Liver (tissue), 8 donors: ENCODE measurements at regions not wholly inside any gene's neighbourhood (a gene's known extent, or its start where the extent isn't known, plus 50 kb on each side); places are given as distances from the start of the nearest gene placed in this dataset.

ENCODE experiments used
- DNase-seq: peaks from one replicate; pipeline ENCODE4 v3.0.0-alpha.2; 2017; ENCODE audit warnings: low spot score
- H3K27ac ChIP-seq, 2 donors: one replicate each; pipeline ENCODE4 v1.7.0; 2013; ENCODE audit warnings: inconsistent platforms in 2 of 2, low read length in 2 of 2, control low read depth in 1 of 2, low read depth in 1 of 2, mild to moderate bottlenecking in 1 of 2
- H3K27me3 ChIP-seq, 4 donors: one replicate each; pipeline versions ENCODE4 v1.6.1 to v1.7.0; 2013; ENCODE audit warnings: low read length in 3 of 4, inconsistent platforms in 1 of 4, mild to moderate bottlenecking in 1 of 4, moderate library complexity in 1 of 4; ENCODE audit not compliant: control insufficient read depth in 4 of 4, insufficient read depth in 4 of 4
- H3K36me3 ChIP-seq, 4 donors: one replicate each; pipeline versions ENCODE4 v1.6.1 to v1.7.0; 2013; ENCODE audit warnings: low read length in 3 of 4, mild to moderate bottlenecking in 3 of 4, low read depth in 1 of 4, moderate library complexity in 1 of 4; ENCODE audit not compliant: control insufficient read depth in 4 of 4, insufficient read depth in 3 of 4
- H3K4me1 ChIP-seq, 4 donors: one replicate each; pipeline versions ENCODE4 v1.6.1 to v1.7.0; 2013; ENCODE audit warnings: low read length in 3 of 4, mild to moderate bottlenecking in 3 of 4, moderate library complexity in 1 of 4; ENCODE audit not compliant: control insufficient read depth in 4 of 4, insufficient read depth in 4 of 4
- H3K4me3 ChIP-seq, 3 donors: one replicate each; pipeline versions ENCODE4 v1.6.1 to v1.7.0; 2013; ENCODE audit warnings: low read length in 3 of 3, control low read depth in 1 of 3, low read depth in 1 of 3, mild to moderate bottlenecking in 1 of 3
- H3K9ac ChIP-seq, 2 donors: one replicate each; pipeline ENCODE4 v1.7.0; 2013; ENCODE audit warnings: low read length in 2 of 2, mild to moderate bottlenecking in 2 of 2, moderate library complexity in 2 of 2, control low read depth in 1 of 2, low read depth in 1 of 2
- H3K9me3 ChIP-seq, 4 donors: one replicate each; pipeline versions ENCODE4 v1.6.1 to v1.7.0; 2013; ENCODE audit warnings: low read length in 3 of 4; ENCODE audit not compliant: control insufficient read depth in 4 of 4
- EGR1 ChIP-seq, 2 donors: IDR thresholded peaks; 2 replicates each; pipeline ENCODE4 v1.6.1; 2016 to 2018; ENCODE audit warnings: antibody characterized with exemption in 2 of 2, low read depth in 2 of 2
- GABPA ChIP-seq, 2 donors: IDR thresholded peaks in 1 of 2; conservative IDR thresholded peaks in 1 of 2; 2 replicates each; pipeline ENCODE4 v1.6.1; 2016; ENCODE audit warnings: antibody characterized with exemption in 2 of 2, mild to moderate bottlenecking in 1 of 2, moderate library complexity in 1 of 2
- HNF4A ChIP-seq, 2 donors: conservative IDR thresholded peaks; 2 replicates each; pipeline ENCODE4 v1.6.1; 2016; ENCODE audit warnings: antibody characterized with exemption in 2 of 2, mild to moderate bottlenecking in 2 of 2
- HNF4G ChIP-seq: IDR thresholded peaks from 2 replicates; pipeline ENCODE4 v1.6.1; 2016; ENCODE audit warnings: antibody characterized with exemption
- JUND ChIP-seq, 2 donors: IDR thresholded peaks; 2 replicates each; pipeline ENCODE4 v1.6.1; 2016; ENCODE audit warnings: antibody characterized with exemption in 2 of 2
- NR2F2 ChIP-seq: IDR thresholded peaks from 2 replicates; pipeline ENCODE4 v1.6.1; 2016; ENCODE audit warnings: antibody characterized with exemption
- SP1 ChIP-seq: IDR thresholded peaks from 2 replicates; pipeline ENCODE4 v1.6.1; 2018; ENCODE audit warnings: antibody characterized with exemption, mild to moderate bottlenecking
- TAF1 ChIP-seq: conservative IDR thresholded peaks from 2 replicates; pipeline ENCODE4 v1.6.1; 2016; ENCODE audit warnings: antibody characterized with exemption, mild to moderate bottlenecking
- YY1 ChIP-seq: IDR thresholded peaks from 2 replicates; pipeline ENCODE4 v1.6.1; 2016; ENCODE audit warnings: antibody characterized with exemption, mild to moderate bottlenecking
- WGBS: extraction: QIAGEN DNeasy Blood & Tissue Kit; methylation state at CpG from one replicate; pipeline ENCODE4 v1.1.7; 2013; 5-methylcytosine and 5-hydroxymethylcytosine counted together
- TF ChIP-seq, protein P1 (sequence below): IDR thresholded peaks from 2 replicates; pipeline ENCODE4 v1.6.1; 2016; ENCODE audit warnings: antibody characterized with exemption
- TF ChIP-seq, protein P2 (sequence below): IDR thresholded peaks from 2 replicates; pipeline ENCODE4 v1.6.1; 2016; ENCODE audit warnings: antibody characterized with exemption
- TF ChIP-seq, protein P3 (sequence below): IDR thresholded peaks from 2 replicates; pipeline ENCODE4 v1.6.1; 2016; ENCODE audit warnings: antibody characterized with exemption, mild to moderate bottlenecking
- TF ChIP-seq, protein P4 (sequence below): fragments of 150-350 bp; IDR thresholded peaks from 2 replicates; pipeline ENCODE4 v1.5.1; 2017; ENCODE audit warnings: improper control_type of control experiment, low read depth, low read length; ENCODE audit not compliant: missing input control
- TF ChIP-seq, protein P5 (sequence below): IDR thresholded peaks from 2 replicates; pipeline ENCODE4 v1.6.1; 2016; ENCODE audit warnings: antibody characterized with exemption
- donor health status: healthy.
- donor health status: healthy.
- donor health status: healthy.
- donor health status: healthy.
- donor health status: healthy.

DNA sequence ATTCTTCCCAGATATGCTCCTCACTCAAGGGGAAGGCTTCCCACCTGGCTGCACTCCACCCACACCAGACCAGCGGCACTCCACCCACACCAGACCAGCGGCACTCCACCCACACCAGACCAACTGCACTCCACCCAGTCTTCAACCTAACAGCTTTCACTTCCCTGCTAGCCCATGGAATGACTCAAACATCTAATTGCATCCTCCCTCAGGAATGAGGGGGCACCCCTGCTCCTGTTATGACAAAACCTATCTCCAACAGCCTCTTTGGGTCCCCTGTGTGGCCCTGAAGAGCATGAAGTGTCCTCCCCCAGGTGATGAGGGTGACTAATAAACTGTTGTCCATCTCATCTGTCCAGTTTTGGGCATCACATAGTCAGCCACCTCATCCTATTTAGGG, 556.6 kb upstream of the TUSC1 start (continued):
- TF ChIP-seq, protein P1, sequence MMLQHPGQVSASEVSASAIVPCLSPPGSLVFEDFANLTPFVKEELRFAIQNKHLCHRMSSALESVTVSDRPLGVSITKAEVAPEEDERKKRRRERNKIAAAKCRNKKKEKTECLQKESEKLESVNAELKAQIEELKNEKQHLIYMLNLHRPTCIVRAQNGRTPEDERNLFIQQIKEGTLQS, result no peak
- TF ChIP-seq TAF1 (no peak), GABPA (IDR thresholded peaks at IDR 0.05 in 1 of 2, conservative IDR thresholded peaks at IDR 0.05 in 1 of 2) (no peak), YY1 (no peak), JUND (IDR thresholded peaks at IDR 0.05) (no peak)

DNA sequence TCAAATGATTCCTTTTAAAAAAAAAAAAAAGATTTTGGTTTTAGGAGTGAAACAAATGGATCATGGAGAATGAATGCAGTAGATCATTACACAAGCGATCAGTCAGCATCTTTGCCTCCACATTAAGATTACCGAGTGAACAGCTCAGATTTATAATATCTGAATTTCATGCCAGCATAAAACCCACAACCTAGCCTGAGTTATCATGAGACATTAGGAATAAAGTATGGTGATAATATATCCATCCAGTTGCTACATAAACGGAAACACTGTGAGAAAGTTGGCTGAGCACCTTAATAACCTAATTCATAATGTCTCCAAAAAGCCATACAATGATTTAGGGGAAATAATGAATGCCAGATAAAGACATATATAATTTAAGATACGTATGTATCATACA, 553.1 kb upstream of the TUSC1 start:
- H3K9me3 ChIP-seq, result no peaks in the 10 kb centered on the region
- no peak overlapping the region for H3K9ac ChIP-seq

DNA sequence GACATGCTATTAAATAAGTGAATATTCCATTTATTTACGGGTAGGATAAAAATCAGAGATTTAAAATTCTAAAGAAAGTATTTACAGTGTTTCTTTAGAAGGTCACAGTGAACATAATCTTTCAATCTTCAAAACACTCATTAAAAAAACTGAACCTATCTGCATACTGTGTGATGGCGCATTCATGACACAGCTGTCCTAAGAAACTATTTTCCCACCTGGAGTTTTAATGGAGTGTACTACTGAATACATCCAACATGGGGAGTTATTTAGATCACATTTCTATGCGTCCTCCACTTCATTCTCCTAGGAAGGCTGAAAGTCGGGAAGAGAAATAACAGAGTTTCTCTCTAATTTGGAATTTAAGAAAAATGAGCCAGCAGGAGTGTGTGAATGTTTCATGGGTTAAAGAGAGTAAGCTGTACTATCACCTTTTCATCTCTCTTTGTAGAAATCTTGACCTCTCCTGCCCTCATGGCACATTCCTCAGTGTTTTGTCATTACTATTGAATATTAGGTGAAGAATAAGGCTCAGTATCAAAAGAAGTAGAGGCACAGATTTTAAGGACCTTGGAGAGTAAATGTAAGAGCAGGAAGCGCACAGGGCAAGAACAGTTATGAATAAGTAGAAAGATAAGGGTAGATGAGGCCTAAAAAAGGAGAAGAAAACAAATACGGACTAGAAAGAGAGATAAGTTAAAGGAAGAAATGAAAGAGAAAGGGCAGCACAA, 551.2 kb upstream of the TUSC1 start:
- TF ChIP-seq, protein P2, sequence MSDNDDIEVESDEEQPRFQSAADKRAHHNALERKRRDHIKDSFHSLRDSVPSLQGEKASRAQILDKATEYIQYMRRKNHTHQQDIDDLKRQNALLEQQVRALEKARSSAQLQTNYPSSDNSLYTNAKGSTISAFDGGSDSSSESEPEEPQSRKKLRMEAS, result no peak
- no peak for TF ChIP-seq NR2F2
- TF ChIP-seq, protein P3, sequence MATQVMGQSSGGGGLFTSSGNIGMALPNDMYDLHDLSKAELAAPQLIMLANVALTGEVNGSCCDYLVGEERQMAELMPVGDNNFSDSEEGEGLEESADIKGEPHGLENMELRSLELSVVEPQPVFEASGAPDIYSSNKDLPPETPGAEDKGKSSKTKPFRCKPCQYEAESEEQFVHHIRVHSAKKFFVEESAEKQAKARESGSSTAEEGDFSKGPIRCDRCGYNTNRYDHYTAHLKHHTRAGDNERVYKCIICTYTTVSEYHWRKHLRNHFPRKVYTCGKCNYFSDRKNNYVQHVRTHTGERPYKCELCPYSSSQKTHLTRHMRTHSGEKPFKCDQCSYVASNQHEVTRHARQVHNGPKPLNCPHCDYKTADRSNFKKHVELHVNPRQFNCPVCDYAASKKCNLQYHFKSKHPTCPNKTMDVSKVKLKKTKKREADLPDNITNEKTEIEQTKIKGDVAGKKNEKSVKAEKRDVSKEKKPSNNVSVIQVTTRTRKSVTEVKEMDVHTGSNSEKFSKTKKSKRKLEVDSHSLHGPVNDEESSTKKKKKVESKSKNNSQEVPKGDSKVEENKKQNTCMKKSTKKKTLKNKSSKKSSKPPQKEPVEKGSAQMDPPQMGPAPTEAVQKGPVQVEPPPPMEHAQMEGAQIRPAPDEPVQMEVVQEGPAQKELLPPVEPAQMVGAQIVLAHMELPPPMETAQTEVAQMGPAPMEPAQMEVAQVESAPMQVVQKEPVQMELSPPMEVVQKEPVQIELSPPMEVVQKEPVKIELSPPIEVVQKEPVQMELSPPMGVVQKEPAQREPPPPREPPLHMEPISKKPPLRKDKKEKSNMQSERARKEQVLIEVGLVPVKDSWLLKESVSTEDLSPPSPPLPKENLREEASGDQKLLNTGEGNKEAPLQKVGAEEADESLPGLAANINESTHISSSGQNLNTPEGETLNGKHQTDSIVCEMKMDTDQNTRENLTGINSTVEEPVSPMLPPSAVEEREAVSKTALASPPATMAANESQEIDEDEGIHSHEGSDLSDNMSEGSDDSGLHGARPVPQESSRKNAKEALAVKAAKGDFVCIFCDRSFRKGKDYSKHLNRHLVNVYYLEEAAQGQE, result no peak
- no peak for TF ChIP-seq HNF4A (conservative IDR thresholded peaks at IDR 0.05)
- TF ChIP-seq EGR1 (IDR thresholded peaks at IDR 0.05; ENCODE audit: low read depth in 2 of 2), result no peak
- no peak for TF ChIP-seq TAF1
- TF ChIP-seq YY1, result no peak
- no peak for DNase-seq
- H3K9ac ChIP-seq, result no peak overlapping the region
- no peak overlapping the region for H3K27ac ChIP-seq
- H3K9me3 ChIP-seq, result no peaks in the 10 kb centered on the region
- peaks cover 0 to 1% (median 0%) of the 10 kb centered on the region in 4 donors for H3K4me1 ChIP-seq
- H3K36me3 ChIP-seq, result no peaks in the 10 kb centered on the region
- no peak overlapping the region for H3K4me3 ChIP-seq
- no peaks in the 10 kb centered on the region for H3K27me3 ChIP-seq
- WGBS, result 63% methylated on average over 6 of the region's 6 CpGs

More for the DNA sequence above, 553.1 kb upstream of the TUSC1 start:
- no peaks in the 10 kb centered on the region for H3K27me3 ChIP-seq
- H3K4me1 ChIP-seq, result no peaks in the 10 kb centered on the region
- no peak overlapping the region for H3K27ac ChIP-seq
- WGBS, result 61% methylated on average over 4 of the region's 4 CpGs
- TF ChIP-seq JUND (IDR thresholded peaks at IDR 0.05) (no peak), SP1 (no peak), HNF4G (no peak)
- TF ChIP-seq, protein P1, result no peak
- TF ChIP-seq, protein P4, sequence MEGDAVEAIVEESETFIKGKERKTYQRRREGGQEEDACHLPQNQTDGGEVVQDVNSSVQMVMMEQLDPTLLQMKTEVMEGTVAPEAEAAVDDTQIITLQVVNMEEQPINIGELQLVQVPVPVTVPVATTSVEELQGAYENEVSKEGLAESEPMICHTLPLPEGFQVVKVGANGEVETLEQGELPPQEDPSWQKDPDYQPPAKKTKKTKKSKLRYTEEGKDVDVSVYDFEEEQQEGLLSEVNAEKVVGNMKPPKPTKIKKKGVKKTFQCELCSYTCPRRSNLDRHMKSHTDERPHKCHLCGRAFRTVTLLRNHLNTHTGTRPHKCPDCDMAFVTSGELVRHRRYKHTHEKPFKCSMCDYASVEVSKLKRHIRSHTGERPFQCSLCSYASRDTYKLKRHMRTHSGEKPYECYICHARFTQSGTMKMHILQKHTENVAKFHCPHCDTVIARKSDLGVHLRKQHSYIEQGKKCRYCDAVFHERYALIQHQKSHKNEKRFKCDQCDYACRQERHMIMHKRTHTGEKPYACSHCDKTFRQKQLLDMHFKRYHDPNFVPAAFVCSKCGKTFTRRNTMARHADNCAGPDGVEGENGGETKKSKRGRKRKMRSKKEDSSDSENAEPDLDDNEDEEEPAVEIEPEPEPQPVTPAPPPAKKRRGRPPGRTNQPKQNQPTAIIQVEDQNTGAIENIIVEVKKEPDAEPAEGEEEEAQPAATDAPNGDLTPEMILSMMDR, result no peak
- TF ChIP-seq, protein P5, sequence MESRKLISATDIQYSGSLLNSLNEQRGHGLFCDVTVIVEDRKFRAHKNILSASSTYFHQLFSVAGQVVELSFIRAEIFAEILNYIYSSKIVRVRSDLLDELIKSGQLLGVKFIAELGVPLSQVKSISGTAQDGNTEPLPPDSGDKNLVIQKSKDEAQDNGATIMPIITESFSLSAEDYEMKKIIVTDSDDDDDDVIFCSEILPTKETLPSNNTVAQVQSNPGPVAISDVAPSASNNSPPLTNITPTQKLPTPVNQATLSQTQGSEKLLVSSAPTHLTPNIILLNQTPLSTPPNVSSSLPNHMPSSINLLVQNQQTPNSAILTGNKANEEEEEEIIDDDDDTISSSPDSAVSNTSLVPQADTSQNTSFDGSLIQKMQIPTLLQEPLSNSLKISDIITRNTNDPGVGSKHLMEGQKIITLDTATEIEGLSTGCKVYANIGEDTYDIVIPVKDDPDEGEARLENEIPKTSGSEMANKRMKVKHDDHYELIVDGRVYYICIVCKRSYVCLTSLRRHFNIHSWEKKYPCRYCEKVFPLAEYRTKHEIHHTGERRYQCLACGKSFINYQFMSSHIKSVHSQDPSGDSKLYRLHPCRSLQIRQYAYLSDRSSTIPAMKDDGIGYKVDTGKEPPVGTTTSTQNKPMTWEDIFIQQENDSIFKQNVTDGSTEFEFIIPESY, result no peak
- no peak for DNase-seq
- no peak overlapping the region for H3K4me3 ChIP-seq
- no peaks in the 10 kb centered on the region for H3K36me3 ChIP-seq
